AG10803 (cell line): ENCODE measurements at regions not wholly inside any gene's neighbourhood (a gene's known extent, or its start where the extent isn't known, plus 50 kb on each side); places are given as distances from the start of the nearest gene placed in this dataset.
"Not testable (repeated sequence)": the region's sequence is repeated elsewhere in the genome, so short reads cannot be mapped to it uniquely, and the experiment has no call there.

Experiments used
- DNase-seq: peaks from one replicate; pipeline ENCODE4 v3.0.0; 2010; ENCODE audit warnings: low read depth
- H3K4me3 ChIP-seq: 2 replicates; pipeline ENCODE4 v1.5.1; 2011; ENCODE audit warnings: mild to moderate bottlenecking, low read length, control low read depth
- CTCF ChIP-seq: conservative IDR thresholded peaks from 2 replicates; pipeline ENCODE4 v1.5.1; 2011; ENCODE audit warnings: mild to moderate bottlenecking, low read length, control low read depth, inconsistent platforms

GRCh38 chr2:91742973-91743490 lies 3051.6 kb downstream of the RPIA start:
- not testable (repeated sequence) for DNase-seq, H3K4me3 ChIP-seq

- not testable (repeated sequence) for H3K4me3 ChIP-seq, DNase-seq
These were observed 3052.4 kb downstream of the RPIA start for GRCh38 chr2:91743910-91744309.

GRCh38 chr2:91744700-91745141 lies 3053.2 kb downstream of the RPIA start:
- DNase-seq, H3K4me3 ChIP-seq: not testable (repeated sequence)

- H3K4me3 ChIP-seq, result no peak overlapping the region
- no peak for DNase-seq
- TF ChIP-seq CTCF, result no peak
These were observed 3057.4 kb downstream of the RPIA start for GRCh38 chr2:91748902-91749301.

GRCh38 chr2:91749665-91750064 lies 3058.2 kb downstream of the RPIA start:
- not testable (repeated sequence) for H3K4me3 ChIP-seq, DNase-seq

- H3K4me3 ChIP-seq, DNase-seq: not testable (repeated sequence)
- peak; percentile 9; the same call in 1 of the 2 replicates for TF ChIP-seq CTCF
These were observed 3068.0 kb downstream of the RPIA start for GRCh38 chr2:91759361-91759941.

- not testable (repeated sequence) for H3K4me3 ChIP-seq, DNase-seq
These were observed 3069.2 kb downstream of the RPIA start for GRCh38 chr2:91760672-91761071.

- not testable (repeated sequence) for DNase-seq, H3K4me3 ChIP-seq
These were observed 3070.8 kb downstream of the RPIA start for GRCh38 chr2:91762312-91762711.

- H3K4me3 ChIP-seq, DNase-seq: not testable (repeated sequence)
These were observed 3072.2 kb downstream of the RPIA start for GRCh38 chr2:91763710-91764109.

- H3K4me3 ChIP-seq, result not testable (repeated sequence)
- DNase-seq, result peak; percentile 8
These were observed 3073.1 kb downstream of the RPIA start for GRCh38 chr2:91764581-91765002.

- not testable (repeated sequence) for H3K4me3 ChIP-seq, DNase-seq
These were observed 3073.7 kb downstream of the RPIA start for GRCh38 chr2:91765018-91765754.

- peak; percentile 63 for DNase-seq
- not testable (repeated sequence) for H3K4me3 ChIP-seq
These were observed 3075.0 kb downstream of the RPIA start for GRCh38 chr2:91766349-91767048.

- not testable (repeated sequence) for DNase-seq, H3K4me3 ChIP-seq
These were observed 3076.8 kb downstream of the RPIA start for GRCh38 chr2:91768301-91768700.

GRCh38 chr2:91768997-91769396 lies 3077.5 kb downstream of the RPIA start:
- not testable (repeated sequence) for H3K4me3 ChIP-seq, DNase-seq

GRCh38 chr2:91770046-91770575 lies 3078.6 kb downstream of the RPIA start:
- not testable (repeated sequence) for H3K4me3 ChIP-seq, DNase-seq

GRCh38 chr2:91771604-91772003 lies 3080.1 kb downstream of the RPIA start:
- not testable (repeated sequence) for DNase-seq, H3K4me3 ChIP-seq
